ENCODE measurements at regions not wholly inside any gene's neighbourhood (a gene's known extent, or its start where the extent isn't known, plus 50 kb on each side); places are given as distances from the start of the nearest gene placed in this dataset.

DNA sequence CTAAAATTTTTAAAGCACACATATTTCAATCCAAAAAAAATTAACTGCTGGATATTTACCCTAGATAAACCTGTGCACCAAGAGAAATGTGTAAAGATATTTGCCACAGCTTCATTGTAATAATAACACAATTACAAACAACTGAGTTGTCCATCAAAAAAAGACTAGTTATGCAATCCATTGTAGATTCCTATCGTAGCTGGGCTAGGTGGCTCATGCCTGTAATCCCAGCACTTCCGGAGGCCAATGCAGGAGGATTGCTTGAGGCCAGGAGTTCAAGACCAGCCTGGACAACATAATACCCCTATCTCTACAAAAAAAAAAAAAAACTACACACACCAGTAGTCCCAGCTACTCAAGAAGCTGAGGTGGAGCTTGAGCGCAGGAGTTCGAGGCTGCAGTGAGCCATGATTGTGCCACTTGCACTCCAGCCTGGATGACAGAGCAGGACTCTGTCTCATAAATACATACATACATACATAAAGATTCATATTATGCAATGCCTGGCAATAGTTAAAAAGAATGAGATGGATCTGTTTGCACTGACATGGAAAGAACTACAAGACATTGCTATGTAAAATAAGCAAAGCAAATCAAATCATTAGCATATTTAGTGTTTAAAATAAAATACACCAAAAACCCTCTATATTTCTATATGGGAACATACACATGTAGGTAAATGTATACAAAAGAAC lies 56.5 kb upstream of the CCDC28A start:
- DNase-seq: no peak

DNA sequence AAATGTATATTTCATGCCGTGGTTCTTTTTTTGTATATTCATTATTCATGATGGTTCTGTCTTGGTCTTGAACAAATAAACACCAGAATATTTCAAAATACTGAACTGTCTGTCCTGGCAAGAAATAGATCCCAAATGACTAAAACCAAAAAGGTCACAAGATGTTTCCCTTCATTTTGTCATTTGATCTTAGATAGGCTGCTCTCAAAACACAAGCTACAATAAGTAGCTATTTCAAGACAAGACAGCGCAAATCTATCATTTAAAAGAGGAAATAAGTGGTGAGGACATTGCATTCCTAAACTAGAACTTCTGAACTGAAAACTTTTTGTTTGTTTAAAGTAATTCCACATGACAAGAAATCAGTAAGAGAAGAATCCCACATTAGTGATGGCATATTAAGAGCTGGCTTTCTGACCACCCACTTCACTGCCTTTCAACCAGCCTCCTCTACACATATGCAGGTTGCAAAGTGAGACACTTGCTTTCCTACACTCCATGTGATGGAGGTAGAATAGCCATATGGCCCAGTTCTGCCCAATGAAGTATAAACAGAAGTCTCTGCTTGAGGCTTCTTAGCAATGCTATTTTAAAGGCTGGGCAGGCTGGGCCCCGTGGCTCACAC lies 54.4 kb upstream of the CCDC28A start:
- DNase-seq: no peak

DNA sequence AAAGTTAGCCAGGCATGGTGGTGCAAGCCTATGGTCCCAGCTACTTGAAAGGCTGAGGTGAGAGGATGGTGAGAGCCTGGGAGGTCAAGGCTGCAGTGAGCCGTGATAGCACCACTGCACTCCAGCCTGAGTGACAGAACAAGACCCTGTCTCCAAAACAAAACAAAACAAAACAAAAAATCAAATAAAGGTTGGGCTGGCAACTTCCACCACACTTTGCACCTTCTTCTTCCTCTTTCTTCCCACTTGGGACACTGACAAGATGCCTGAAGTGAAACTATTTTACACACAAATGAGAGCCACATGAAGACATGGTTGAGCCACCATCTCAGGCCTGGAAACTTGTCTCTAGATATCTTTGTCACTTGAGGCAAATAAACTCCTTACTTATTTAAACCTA lies 53.8 kb upstream of the CCDC28A start:
- DNase-seq: no peak

DNA sequence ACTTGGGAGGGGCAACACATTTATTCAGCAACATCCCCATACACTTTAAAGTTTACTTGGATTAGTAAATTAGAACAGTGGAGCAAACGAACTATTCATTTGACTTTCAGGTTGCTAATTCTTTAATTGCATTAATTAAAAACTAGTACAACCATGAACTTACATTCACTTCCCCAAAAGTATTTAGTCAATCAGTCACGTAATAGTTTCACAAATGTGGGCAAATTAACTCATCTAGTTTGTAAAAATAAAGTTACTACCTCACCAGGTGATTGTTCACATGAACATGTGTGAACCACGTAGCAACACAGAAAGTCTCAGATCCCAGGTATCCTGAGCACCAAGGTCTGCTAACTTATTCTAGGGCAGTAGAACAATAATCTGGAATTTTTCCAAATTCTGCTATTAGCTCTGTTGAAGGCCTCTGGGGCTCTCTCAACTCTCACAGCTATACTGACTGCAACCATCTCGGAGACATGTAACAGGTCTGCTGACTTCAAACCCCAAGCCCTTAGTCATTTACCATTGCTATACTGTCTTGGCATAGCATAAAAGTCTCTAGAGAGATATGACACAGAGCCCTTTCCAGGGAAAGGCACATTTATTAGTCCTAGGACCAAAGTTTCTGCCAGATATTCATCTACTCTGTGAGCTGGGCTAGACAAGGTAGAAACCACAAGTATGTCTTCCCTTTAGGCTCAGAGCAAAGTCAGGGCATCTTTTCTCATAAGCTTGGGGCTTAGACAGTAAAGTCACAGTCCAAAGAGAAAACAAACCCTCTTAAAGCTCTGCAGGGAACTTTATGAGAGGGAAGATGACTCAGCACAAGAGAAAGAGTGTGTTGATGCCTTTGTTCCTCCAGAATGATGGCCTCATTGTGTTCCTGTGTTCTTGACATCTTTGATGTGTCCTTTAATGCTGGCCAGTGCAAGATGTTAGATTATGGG lies 50.9 kb upstream of the CCDC28A start:
- no peak for DNase-seq
